Keratinocyte (primary cell): ENCODE measurements at regions not wholly inside any gene's neighbourhood (a gene's known extent, or its start where the extent isn't known, plus 50 kb on each side); places are given as distances from the start of the nearest gene placed in this dataset.

Source experiments
- DNase-seq: peaks from one replicate; pipeline ENCODE4 v3.0.0-alpha.2; 2011; ENCODE audit warnings: low read depth, missing footprints, low spot score
- FAIRE-seq: peaks from 2 replicates; lab custom pipeline; 2011; peaks lifted over from hg19 to GRCh38; lab: Jason Lieb, UNC
- H2AFZ ChIP-seq: 2 replicates; pipeline ENCODE4 v1.6.0; 2012; ENCODE audit warnings: low read length, control low read depth, inconsistent platforms; ENCODE audit not compliant: control insufficient read depth
- H3K27ac ChIP-seq: 2 replicates; pipeline ENCODE4 v1.5.1; 2011; ENCODE audit warnings: low read length; ENCODE audit not compliant: control insufficient read depth, insufficient read depth
- H3K27me3 ChIP-seq: 3 replicates; pipeline ENCODE4 v1.6.0; 2011; ENCODE audit warnings: low read length; ENCODE audit not compliant: control insufficient read depth, insufficient read depth; ENCODE audit errors: extremely low read depth
- H3K36me3 ChIP-seq, 2 experiments: 2 replicates in 1 of 2; 3 replicates in 1 of 2; pipeline ENCODE4 v1.5.1; 2011; ENCODE audit warnings: low read length in 2 of 2, mild to moderate bottlenecking in 1 of 2; ENCODE audit not compliant: control insufficient read depth in 2 of 2, insufficient read depth in 2 of 2; ENCODE audit errors: extremely low read depth in 1 of 2
- H3K4me1 ChIP-seq: 3 replicates; pipeline ENCODE4 v1.5.1; 2011; ENCODE audit warnings: low read length; ENCODE audit not compliant: control insufficient read depth, insufficient read depth; ENCODE audit errors: extremely low read depth
- H3K4me2 ChIP-seq: 3 replicates; pipeline ENCODE4 v1.6.0; 2011; ENCODE audit warnings: low read depth, low read length; ENCODE audit not compliant: control insufficient read depth, insufficient read depth; ENCODE audit errors: extremely low read depth
- H3K4me3 ChIP-seq, 3 experiments: fragments of 200-600 bp in 1 of 3; sonication (generic) in 1 of 3; 2 replicates in 2 of 3; 3 replicates in 1 of 3; pipeline ENCODE4 v1.5.1; 2011 to 2016; ENCODE audit warnings: low read length in 3 of 3, mild to moderate bottlenecking in 3 of 3, control low read depth in 2 of 3, inconsistent platforms in 1 of 3, low read depth in 1 of 3, mixed read lengths in 1 of 3, mixed run types in 1 of 3, moderate library complexity in 1 of 3; ENCODE audit not compliant: control insufficient read depth in 2 of 3, insufficient read depth in 2 of 3; ENCODE audit errors: extremely low read depth in 1 of 3
- H3K79me2 ChIP-seq: 2 replicates; pipeline ENCODE4 v1.6.0; 2012; ENCODE audit warnings: low read length; ENCODE audit not compliant: control insufficient read depth, insufficient read depth
- H3K9ac ChIP-seq: 3 replicates; pipeline ENCODE4 v1.6.0; 2011; ENCODE audit warnings: low read length; ENCODE audit not compliant: control insufficient read depth, insufficient read depth; ENCODE audit errors: extremely low read depth
- H3K9me1 ChIP-seq: 3 replicates; pipeline ENCODE4 v1.6.0; 2011; ENCODE audit warnings: low read length; ENCODE audit not compliant: control insufficient read depth, insufficient read depth; ENCODE audit errors: extremely low read depth
- H3K9me3 ChIP-seq: 2 replicates; pipeline ENCODE4 v1.5.1; 2012; ENCODE audit warnings: low read depth, low read length; ENCODE audit not compliant: control insufficient read depth
- H4K20me1 ChIP-seq: 3 replicates; pipeline ENCODE4 v1.6.0; 2011; ENCODE audit warnings: low read length; ENCODE audit not compliant: control insufficient read depth, insufficient read depth; ENCODE audit errors: extremely low read depth
- EZH2 ChIP-seq: IDR thresholded peaks from one replicate; pipeline ENCODE4 v1.6.1; 2012; ENCODE audit warnings: inconsistent platforms, mild to moderate bottlenecking, low read length, moderate library complexity
- dilution Hi-C: fragments of 300-500 bp; cut with MboI; formaldehyde crosslinking; loops from one replicate; pipeline ENCODE4 v1.7.0; 2020; ENCODE audit warnings: low sequenced_read_pairs; ENCODE audit not compliant: extremely low pct_ligation_motif_present
- TF ChIP-seq, protein P1 (sequence below), 3 experiments: IDR thresholded peaks in 1 of 3; conservative IDR thresholded peaks in 1 of 3; optimal IDR thresholded peaks in 1 of 3; 2 replicates in 2 of 3; 3 replicates in 1 of 3; pipeline versions ENCODE3 to v1.5.1; 2011; ENCODE audit warnings: low read length in 3 of 3, mild to moderate bottlenecking in 3 of 3, moderate library complexity in 2 of 3, control low read depth in 1 of 3, inconsistent platforms in 1 of 3; ENCODE audit not compliant: insufficient read depth in 2 of 3; ENCODE audit errors: extremely low read depth in 1 of 3

DNA sequence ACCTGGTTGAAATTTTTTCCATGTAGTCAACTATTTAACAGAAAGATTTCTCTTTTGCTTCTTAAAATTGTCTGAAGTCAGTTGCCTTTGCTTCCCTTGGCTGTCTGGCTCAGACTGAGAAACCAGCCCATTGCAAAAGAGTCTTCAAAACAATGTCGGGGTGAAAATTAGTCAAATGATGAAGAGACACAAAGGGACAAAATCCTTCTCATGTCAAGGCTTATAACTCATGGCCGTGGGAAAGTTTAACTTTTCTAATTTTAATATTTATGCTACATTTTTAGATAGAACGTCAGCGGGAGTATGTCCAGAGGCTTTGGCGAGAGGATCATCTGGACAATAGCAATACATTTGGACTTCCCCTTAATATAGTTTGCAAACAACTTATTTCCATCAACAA, 127.2 kb downstream of the CD164 start:
- no peak overlapping the region for H3K9ac ChIP-seq
- H2AFZ ChIP-seq: no peak overlapping the region
- no peaks in the 10 kb centered on the region for H3K27me3 ChIP-seq
- no peak overlapping the region for H3K4me3 ChIP-seq
- no peaks in the 10 kb centered on the region for H3K9me1 ChIP-seq
- H3K9me3 ChIP-seq: no peaks in the 10 kb centered on the region
- TF ChIP-seq, protein P1, sequence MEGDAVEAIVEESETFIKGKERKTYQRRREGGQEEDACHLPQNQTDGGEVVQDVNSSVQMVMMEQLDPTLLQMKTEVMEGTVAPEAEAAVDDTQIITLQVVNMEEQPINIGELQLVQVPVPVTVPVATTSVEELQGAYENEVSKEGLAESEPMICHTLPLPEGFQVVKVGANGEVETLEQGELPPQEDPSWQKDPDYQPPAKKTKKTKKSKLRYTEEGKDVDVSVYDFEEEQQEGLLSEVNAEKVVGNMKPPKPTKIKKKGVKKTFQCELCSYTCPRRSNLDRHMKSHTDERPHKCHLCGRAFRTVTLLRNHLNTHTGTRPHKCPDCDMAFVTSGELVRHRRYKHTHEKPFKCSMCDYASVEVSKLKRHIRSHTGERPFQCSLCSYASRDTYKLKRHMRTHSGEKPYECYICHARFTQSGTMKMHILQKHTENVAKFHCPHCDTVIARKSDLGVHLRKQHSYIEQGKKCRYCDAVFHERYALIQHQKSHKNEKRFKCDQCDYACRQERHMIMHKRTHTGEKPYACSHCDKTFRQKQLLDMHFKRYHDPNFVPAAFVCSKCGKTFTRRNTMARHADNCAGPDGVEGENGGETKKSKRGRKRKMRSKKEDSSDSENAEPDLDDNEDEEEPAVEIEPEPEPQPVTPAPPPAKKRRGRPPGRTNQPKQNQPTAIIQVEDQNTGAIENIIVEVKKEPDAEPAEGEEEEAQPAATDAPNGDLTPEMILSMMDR (optimal IDR thresholded peaks at IDR 0.05 in 1 of 3, IDR thresholded peaks at IDR 0.05 in 1 of 3, conservative IDR thresholded peaks at IDR 0.05 in 1 of 3; ENCODE audit: extremely low read depth in 1 of 3, insufficient read depth in 2 of 3, low read length in 3 of 3): no peak
- no peak for TF ChIP-seq EZH2
- H3K36me3 ChIP-seq: no peaks in the 10 kb centered on the region
- DNase-seq (no peak), FAIRE-seq (no peak)
- no peaks in the 10 kb centered on the region for H3K4me1 ChIP-seq
- H4K20me1 ChIP-seq: no peaks in the 10 kb centered on the region
- H3K4me2 ChIP-seq: no peak overlapping the region
- no peaks in the 10 kb centered on the region for H3K79me2 ChIP-seq
- dilution Hi-C loops: no loop called here
- H3K27ac ChIP-seq: no peak overlapping the region

DNA sequence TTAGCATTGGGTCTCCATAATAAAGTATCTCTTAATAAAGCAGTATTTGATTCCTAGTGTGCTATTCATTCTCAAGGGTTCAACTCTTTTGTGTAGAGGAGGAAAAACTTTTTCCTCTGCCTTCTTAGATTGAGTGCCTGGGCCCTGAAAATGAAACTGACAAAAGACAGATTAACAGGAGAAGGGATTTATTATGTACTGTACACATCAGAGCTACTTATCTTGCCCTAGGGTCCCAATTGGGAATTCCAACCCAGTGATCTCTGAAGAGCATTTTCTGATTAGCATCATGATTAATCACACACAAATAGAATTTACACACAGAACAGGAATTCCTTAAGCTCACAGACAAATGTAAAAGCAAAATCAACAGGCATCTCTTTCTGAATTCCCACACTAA, 128.9 kb downstream of the CD164 start:
- Histone ChIP-seq H2AFZ (no peak overlapping the region), H3K27ac (no peak overlapping the region), H3K79me2 (no peaks in the 10 kb centered on the region), H3K4me3 (no peak overlapping the region), H3K4me1 (no peaks in the 10 kb centered on the region), H3K27me3 (no peaks in the 10 kb centered on the region), H3K9ac (no peak overlapping the region), H3K36me3 (no peaks in the 10 kb centered on the region), H4K20me1 (no peaks in the 10 kb centered on the region), H3K9me1 (no peaks in the 10 kb centered on the region), H3K9me3 (no peaks in the 10 kb centered on the region), H3K4me2 (no peak overlapping the region)
- dilution Hi-C loops: no loop called here
- DNase-seq (no peak), FAIRE-seq (no peak)
- TF ChIP-seq EZH2: no peak
- TF ChIP-seq, protein P1 (optimal IDR thresholded peaks at IDR 0.05 in 1 of 3, IDR thresholded peaks at IDR 0.05 in 1 of 3, conservative IDR thresholded peaks at IDR 0.05 in 1 of 3; ENCODE audit: extremely low read depth in 1 of 3, insufficient read depth in 2 of 3, low read length in 3 of 3): no peak
